ENCODE measurements at regions not wholly inside any gene's neighbourhood (a gene's known extent, or its start where the extent isn't known, plus 50 kb on each side); places are given as distances from the start of the nearest gene placed in this dataset.
"Not testable (repeated sequence)": the region's sequence is repeated elsewhere in the genome, so short reads cannot be mapped to it uniquely, and the experiment has no call there.

GRCh38 chr3:106355873-106356272 is 487.1 kb upstream of the CBLB start:
- DNase-seq: no peak

- DNase-seq: no peak
Observed at GRCh38 chr3:106359692-106360091, 490.9 kb upstream of the CBLB start.

GRCh38 chr3:106360901-106361300 is 492.1 kb upstream of the CBLB start:
- DNase-seq: not testable (repeated sequence)

GRCh38 chr3:106364477-106364876 is 495.7 kb upstream of the CBLB start:
- DNase-seq: no peak

- no peak for DNase-seq
Observed at GRCh38 chr3:106365061-106365691, 496.4 kb upstream of the CBLB start.

GRCh38 chr3:106366352-106366751 is 497.5 kb upstream of the CBLB start:
- DNase-seq: no peak

- DNase-seq: no peak
Observed at GRCh38 chr3:106367496-106367895, 498.7 kb upstream of the CBLB start.

- DNase-seq: no peak
Observed at GRCh38 chr3:106371221-106371970, 502.6 kb upstream of the CBLB start.

- no peak for DNase-seq
Observed at GRCh38 chr3:106371971-106372805, 503.4 kb upstream of the CBLB start.

GRCh38 chr3:106372806-106373190 is 504.0 kb upstream of the CBLB start:
- DNase-seq: no peak

- no peak for DNase-seq
Observed at GRCh38 chr3:106376016-106376570, 507.3 kb upstream of the CBLB start.

GRCh38 chr3:106379251-106379750 is 510.5 kb upstream of the CBLB start:
- no peak for DNase-seq

- no peak for DNase-seq
Observed at GRCh38 chr3:106380232-106380631, 511.4 kb upstream of the CBLB start.

- no peak for DNase-seq
Observed at GRCh38 chr3:106381286-106381938, 512.6 kb upstream of the CBLB start.

- no peak for DNase-seq
Observed at GRCh38 chr3:106381939-106382335, 513.1 kb upstream of the CBLB start.

GRCh38 chr3:106386050-106386449 is 517.2 kb upstream of the CBLB start:
- no peak for DNase-seq

GRCh38 chr3:106392915-106393314 is 524.1 kb upstream of the CBLB start:
- no peak for DNase-seq

- DNase-seq: no peak
Observed at GRCh38 chr3:106397006-106397405, 528.2 kb upstream of the CBLB start.

GRCh38 chr3:106398891-106399600 is 530.2 kb upstream of the CBLB start:
- no peak for DNase-seq

- DNase-seq: no peak
Observed at GRCh38 chr3:106399761-106400160, 530.9 kb upstream of the CBLB start.

Data from skin of body (tissue), 1 donor.